HTERT RPE-1 (cell line): ENCODE measurements at regions not wholly inside any gene's neighbourhood (a gene's known extent, or its start where the extent isn't known, plus 50 kb on each side); places are given as distances from the start of the nearest gene placed in this dataset.

Experiments used
- in situ Hi-C: fragments of 300-500 bp; cut with MboI; formaldehyde crosslinking; loops from 4 replicates; pipeline ENCODE4 v1.14.3; 2020; ENCODE audit warnings: low sequenced_read_pairs

DNA sequence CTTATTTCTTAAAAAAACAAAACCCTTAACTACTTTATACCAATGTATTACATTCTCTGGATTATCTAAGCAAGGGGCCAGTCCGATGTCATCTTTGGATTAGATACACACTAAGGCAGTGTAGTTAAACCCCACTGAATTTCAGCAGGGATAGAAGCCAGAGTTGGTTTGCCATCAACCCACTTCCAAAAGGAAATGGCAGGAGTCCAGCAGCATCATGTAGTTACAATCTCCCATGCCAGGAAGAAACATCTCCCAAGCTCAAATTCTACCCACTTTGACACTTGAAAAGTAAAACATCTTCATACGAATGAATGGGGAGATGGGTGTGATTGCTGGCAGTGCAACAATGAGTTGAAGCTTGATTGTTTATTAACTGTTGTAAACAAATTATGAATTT is 203.5 kb upstream of the PLXNC1 start:
- in situ Hi-C loops, result no loop called here

DNA sequence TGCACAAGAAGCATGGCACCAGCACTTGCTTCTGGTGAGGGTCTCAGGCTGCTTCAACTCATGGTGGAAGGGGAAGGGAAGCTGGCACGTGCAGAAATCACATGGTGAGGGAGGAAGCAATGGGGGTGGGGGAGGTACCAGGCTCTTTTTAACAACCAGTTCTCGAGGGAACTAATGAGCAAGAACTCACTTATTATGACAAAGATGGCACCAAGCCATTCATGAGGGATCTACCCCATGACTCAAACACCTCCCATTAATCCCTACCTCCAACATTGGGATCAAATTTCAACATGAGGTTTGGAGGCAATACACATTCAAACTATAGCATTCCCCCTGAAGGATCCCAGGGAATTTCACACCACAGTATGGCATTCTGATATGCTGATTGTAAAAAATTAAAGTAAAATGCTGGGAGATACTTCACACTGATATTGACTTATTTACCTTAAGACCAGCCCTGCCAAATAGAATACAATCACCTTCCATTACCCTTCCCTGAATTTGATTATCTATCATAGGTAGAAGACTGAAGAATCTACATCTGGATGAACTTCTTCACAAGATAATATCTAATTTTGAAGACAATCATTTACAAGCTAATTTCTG is 201.7 kb upstream of the PLXNC1 start:
- in situ Hi-C loops, result no loop called here

DNA sequence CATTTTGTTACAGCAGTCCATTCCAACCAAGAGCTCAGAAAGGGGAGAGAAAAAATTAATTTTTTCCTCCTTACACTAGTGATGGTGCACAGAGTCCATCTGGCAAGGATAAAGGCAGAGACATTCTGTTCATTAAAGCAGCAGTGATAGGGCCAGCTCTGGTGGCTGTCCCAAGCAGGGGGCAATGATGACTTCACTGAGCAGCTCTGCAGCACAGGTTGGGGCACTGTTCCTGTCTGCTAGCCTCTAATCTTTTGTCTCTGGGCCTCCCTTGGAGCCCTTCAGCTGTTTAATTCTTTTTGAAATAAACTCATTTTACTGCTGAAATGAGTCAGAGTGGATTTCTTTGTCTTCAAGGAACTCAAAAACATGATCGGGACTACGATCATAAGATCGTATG is 200.9 kb upstream of the PLXNC1 start:
- in situ Hi-C loops, result no loop called here

DNA sequence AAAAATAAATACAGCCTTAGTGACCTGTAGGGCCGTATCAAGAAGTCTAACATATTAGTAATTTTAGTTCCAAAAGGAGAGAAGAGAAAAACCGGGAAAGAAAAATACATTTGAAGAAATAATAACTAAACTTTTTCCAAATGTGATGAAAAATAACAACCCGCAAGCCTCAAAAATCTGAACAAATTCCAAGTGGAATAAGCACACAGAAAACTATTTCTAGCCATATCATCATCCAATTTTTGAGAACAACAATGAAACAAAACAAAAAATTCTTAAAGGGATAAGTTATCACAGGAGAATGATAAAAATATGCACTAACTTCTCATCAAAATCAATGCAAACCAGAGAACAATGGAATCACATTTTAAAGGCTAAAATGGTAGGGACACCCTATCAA is 198.1 kb upstream of the PLXNC1 start:
- in situ Hi-C loops, result no loop called here

DNA sequence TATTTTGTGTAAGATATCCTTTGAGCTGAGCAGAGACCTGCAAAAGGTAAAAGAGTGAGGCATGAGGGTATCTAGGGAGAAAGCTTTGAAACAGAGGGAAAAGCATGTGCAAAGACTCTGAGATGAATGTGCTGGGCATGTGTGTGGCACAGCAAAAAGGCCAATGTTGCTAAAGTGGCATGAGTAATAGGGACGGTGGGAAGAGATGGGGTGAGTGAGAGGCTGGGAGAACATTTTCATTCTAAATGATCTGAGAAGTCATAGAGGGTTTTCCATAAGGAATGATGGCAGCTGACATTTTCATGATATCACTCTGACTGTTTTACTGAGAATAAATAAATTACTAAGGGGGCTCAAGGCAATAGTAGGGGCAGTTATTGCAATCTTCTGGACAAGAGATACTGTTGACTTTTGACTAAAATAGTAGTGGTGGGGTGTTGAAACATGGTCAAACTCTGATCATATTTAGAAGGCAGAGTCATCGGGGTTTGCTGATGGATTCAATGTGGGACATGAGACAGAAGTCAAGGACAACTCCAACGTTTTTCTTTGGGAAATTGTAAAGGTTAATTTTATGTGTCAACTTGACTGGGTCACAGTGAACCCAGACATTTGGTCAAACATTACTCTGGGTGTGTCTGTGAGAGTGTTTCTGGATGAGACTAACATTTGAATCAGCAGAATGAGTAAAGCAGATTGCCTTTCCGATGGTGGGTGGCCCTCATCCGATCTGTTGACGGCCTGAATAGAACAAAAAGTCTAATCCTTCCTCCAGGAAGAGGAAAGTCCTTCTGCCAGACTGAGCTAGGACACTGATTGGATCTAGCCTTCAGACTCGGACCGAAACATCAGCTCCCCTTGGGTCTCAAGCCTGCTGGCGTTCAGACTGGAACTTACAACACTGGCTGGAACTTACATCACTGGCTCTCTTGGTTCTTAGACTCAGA is 193.9 kb upstream of the PLXNC1 start:
- in situ Hi-C loops, result no loop called here

DNA sequence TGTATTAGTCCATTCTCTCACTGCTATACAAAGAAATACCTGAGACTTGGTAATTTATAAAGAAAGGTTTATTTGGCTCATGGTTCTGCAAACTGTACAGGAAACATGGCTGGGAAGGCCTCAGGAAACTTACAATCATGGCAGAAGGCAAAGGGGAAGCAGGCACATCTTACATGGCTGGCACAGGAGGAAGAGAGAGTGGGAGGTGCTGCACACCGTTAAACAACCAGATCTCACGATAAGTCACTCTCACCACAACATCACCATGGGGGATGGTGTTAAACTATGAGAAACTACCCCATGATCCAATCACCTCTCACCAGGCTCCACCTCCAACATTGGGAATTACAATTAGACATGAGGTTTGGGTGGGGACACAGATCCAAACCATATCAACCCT is 191.8 kb upstream of the PLXNC1 start:
- in situ Hi-C loops, result no loop called here

DNA sequence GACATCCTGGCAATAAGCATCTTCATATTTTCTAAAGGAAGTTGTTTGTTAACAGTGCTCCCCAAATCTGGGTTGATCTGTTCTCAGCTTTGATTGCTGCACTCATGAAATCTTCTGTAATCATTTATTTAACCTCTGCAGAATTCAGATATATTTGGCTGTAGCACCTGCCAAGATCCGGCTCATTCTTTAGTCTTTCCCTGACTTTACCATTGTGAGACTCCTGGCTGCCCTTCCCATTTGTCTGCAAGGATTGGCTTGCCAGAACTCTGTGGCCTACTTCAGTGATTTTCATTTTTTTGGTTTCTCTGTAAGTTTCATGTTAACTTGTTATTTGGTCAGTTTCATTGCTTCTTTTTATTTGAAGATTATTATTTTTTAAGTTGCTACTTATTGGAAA is 191.2 kb upstream of the PLXNC1 start:
- in situ Hi-C loops, result no loop called here

DNA sequence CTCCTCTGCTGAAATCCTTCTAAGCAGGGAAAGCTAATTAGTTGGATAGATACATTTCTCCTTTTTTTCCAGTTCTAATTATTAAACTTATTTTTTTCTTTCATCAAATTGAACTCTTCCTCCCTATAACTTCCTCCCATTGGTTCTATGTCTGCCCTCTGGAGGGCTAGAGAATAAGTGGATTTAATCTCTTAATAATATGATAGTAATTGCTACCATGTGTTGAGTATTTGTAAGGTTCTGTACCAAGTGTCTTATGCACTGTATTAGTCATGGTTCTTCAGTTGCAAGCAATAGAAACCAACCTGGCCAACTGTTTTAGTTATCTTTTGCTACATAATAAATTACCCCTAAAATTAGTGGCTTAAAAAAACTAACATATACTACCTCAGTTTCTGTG is 190.5 kb upstream of the PLXNC1 start:
- in situ Hi-C loops, result no loop called here

DNA sequence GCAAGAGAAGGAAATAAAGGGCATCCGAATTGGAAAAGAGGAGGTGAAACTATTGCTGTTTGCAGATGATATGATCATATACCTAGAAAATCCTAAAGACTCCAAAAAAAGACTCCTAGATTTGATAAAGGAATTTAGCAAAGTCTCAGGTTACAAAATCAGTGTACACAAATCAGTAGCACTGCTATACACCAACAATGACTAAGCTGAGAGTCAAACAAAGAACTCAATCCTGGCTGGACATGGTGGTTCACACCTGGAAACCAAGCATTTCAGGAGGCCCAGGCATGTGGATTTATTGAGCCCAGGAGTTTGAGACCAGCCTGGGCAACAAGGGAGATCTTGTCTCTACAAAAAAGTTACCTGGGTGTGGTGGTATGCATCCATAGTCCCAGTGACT is 188.7 kb upstream of the PLXNC1 start:
- in situ Hi-C loops, result no loop called here

DNA sequence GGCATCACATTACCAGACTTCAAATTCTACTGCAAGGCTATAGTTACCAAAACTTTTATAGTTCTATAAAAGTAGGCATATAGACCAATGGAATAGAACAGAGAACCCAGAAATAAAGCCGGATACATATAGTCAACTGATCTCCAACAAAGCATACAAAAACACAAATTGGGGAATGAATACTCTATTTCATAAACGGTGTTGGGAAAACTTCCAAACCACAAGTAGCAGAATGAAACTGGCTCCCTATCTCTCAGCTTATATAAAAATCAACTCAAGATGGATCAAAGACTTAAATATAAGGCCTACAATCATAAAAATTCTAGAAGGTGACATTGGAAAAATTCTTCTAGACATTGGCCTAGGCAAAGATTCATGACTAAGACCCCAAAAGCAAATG is 187.9 kb upstream of the PLXNC1 start:
- in situ Hi-C loops, result no loop called here

DNA sequence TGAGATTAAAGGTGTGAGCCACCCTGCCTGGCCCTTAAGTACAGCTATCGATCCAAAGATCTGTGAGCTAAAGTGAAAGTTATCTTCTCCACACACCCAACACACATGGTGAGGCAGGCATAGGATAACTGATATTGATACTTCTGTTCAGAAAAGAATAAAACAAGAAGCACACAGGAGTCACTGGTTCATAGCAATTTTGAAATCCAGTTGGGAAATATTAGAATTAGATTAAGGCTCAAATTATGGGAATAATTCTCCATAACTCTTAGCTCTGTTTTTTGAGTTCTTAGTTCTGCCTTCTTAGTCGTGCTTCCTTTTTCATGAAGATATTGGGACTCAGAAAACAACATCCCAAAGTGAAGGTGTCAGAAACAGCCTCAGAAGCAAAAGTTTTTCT is 186.0 kb upstream of the PLXNC1 start:
- in situ Hi-C loops, result no loop called here

DNA sequence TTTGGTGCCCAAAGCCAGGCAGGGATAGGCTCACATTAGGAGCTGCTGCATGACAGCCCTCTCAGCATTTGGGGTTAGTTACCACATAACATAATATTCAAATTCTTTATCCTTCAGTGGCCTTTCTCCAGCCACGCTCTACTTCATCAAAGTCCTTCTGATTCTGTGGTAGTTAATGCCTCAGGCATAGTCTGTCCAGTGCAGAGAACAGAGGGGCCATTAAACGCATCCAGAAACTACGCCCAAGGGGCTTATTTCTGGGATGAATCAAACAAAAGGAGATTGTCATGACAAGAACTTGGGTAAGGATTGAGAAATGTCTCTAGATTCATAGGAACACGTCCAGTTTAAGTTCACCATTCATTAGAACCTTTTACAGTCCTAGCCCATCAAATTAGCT is 183.4 kb upstream of the PLXNC1 start:
- in situ Hi-C loops, result no loop called here

DNA sequence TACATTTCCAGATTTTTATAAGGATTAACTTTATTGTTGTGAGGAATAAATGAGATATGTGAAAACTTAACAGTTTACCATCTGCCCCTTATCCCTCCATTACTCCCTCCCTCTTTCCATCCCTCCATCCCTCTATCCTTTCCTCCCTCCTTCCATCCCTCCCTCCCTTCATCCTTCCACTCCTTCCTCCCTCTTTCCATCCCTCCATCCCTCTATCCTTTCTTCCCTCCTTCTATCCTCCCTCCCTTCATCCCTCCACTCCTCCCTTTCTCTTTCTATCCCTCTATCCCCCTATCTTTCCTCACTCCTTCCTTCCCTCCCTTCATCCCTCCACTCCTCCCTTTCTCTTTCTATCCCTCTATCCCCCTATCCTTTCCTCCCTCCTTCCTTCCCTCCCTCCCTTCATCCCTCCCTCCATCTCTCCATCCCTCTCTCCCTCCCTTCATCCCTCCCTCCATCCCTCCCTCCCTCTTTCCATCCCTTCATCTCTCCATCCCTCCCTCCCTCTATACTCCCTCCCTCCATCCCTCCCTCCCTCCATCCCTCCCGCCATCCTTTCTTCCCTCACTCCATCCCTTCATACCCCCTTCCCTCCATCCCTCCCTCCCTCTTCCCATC is 181.8 kb upstream of the PLXNC1 start:
- in situ Hi-C loops, result no loop called here

DNA sequence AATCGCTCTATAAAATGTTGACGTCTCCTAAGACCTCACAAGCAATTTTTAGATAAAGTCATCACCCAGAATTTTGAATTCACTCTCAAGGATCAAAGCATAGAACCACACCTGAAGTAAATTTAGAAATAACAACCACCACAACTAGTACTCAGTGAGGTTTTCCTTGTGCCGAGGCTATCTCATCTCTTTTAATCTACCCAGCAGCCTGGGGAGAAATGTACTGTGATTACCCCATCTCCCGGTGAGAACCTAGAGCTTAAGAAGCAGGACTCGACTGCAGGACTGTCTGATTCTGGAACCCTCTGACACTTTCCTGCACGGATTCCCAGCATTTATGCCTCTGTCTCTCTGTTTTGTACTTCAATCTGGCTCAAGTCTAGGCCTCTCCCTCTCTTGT is 180.9 kb upstream of the PLXNC1 start:
- in situ Hi-C loops, result no loop called here

DNA sequence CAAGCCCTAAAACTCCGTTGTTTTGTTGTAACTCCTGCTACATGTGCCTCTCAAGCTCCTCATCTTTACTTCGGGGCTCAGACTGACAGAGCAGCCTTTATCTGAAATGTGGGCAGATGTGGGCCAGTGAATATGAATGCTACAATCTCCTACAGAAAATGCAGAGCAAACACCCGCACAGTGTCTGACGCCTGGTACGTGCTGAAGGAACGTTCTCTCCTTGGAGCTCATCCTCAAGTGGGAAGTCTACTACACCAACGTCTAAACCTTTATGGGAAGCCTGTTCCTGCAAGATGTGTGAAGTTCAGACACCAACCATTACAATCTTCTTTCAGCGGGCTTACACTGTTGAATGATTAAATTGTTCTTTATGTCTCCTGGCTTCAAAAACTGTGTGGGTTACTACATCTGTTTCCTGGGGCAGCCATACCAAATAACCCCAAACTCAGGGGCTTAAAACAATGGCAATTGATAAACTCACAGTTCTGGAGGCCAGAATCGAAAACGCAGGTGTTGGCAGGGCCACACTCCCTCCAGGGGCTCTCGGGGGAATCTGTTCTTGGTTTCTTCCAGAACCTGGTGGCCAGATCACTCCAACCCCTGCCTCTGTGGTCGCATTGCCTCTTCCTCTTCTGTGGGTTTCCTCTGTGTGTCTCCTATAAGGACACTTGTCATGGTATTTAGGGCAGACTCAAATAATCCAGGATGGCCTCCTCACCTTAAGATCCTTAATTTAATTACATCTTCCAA is 179.7 kb upstream of the PLXNC1 start:
- in situ Hi-C loops, result no loop called here

DNA sequence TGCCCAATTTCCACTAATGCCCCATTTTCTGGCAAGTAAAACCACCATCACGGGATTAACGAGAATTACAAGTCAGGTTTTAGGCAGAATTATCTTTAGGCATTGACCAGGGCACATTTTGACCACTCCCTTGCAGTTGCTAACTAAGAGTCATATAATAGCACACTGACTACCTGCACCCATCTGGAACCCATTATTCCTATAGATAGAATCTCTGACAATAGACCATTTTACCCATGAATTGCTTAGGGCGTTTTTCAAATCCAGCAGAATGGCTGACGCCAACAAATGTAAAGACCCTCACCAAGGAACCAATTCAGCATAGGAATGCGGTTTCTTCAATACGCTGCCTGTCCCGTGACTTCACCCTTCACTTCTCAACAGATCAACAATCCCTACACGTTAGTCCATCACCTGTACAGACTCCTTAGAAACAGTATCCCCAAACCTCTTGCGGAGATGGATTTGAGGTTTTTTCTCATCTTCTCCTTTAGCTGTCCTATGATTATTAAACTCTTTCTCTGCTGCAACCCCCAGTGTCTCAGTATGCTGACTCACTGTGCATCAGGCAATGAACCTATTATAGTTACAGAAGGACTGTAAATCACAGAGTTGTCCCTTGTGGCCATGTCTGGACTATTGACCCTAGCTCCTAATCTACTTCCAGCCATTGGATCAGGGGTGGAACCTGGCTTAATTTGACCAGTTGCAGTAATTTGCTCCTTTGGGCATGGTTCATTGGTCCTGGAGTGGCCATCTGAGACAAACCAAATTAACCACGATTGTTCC is 177.3 kb upstream of the PLXNC1 start:
- in situ Hi-C loops, result no loop called here

DNA sequence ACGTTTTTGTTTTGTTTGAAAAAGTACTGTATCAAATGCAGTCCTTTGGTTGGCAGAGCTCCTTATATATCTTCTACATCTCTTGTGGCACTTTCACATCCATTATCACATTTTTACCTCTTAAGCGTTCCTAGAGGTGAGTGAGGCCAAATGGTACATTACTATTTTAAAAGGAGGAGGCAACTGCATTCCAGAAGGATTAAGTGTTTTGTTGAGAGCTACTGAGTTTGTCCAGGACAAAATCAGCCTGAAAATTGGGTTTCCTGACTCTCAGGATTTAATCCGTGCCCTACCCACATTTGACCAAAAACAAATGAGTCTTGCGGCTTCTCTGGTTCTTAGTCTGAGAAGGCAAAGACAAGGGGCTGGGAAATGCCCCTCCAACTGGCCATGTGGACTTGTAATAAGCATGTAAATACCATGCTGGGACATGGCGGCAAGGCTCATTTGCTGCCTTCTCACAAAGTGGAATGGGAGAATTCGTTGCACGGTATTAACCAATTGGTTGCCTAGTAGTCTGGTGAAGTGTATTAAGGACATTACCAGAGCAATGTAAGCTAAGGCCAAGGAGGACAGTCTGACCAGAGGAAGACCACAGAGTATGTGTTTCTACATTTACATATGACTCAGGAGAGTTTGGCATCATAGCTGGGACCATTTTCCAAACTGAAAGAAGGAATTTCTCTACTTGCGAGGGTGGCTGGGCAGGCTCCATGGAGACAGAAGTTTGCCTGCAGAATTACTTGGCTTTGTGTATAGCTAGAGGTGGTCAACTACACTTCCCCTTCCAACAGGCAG is 175.8 kb upstream of the PLXNC1 start:
- in situ Hi-C loops, result no loop called here

DNA sequence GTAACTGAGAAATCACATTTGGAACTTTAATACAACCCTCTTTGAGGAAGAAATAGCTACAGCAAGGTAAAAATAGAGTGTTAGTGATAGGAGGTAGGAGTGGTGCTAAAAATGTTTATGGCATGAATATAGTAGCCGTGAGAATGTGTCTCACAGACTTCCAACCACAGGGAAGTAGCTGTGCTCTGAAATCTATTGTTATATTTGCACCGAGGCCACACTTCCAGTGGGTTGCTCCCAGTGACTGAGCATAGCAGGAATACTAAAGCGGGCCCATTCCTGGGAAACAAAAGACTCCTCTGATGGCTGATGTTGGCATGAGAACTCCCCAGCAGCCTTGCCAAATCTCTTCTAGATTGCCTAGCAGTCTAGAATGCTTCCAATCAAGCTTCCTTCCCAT is 174.1 kb upstream of the PLXNC1 start:
- in situ Hi-C loops, result no loop called here

DNA sequence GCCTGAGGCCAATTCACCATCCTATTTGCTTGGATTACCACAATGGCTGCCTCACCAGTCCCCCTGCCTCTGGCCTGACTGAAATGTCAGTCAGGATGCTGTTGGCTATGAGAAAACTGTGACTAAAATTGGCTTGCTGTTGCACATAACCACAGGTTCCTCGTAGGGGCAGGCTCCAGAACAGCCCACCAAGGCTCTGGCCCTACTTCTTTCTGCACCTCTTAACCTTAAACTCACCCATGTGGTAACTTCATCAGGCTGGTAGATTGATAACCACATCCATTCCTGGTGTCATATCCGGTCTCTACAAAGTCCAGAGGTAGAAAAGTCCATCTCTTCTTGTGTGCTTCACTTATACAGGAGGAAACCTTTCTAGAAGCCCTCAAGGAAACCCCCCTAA is 172.4 kb upstream of the PLXNC1 start:
- in situ Hi-C loops, result no loop called here

DNA sequence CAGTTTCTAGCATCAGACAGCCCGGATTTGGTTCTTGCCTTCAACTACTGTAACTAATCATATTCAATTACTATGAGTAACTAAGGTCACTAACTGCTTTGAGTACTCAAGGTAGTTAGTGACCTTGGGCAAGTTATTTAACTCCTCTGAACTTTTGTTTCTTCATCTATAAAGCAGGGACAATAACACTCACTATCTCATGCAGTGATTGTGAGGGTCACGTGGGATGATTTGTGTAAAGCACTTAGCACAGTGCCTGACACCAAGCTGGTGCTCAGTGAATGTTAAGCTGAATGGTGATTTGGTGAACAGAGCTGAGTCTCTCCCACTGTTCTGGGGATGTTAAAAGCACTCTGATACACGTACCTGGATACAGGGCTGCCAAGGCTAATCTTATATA is 171.3 kb upstream of the PLXNC1 start:
- in situ Hi-C loops, result no loop called here
